HG03108 (cell line): ENCODE measurements at regions not wholly inside any gene's neighbourhood (a gene's known extent, or its start where the extent isn't known, plus 50 kb on each side); places are given as distances from the start of the nearest gene placed in this dataset.
A peak's percentile ranks its signal among the peaks of the same experiment; 100 is the strongest.

Source experiments
- ATAC-seq: cut with Tn5 transposase; IDR thresholded peaks from one replicate; pipeline ENCODE4 v1.9.1; 2021; ENCODE audit warnings: moderate library complexity; ENCODE audit not compliant: unreplicated experiment

DNA sequence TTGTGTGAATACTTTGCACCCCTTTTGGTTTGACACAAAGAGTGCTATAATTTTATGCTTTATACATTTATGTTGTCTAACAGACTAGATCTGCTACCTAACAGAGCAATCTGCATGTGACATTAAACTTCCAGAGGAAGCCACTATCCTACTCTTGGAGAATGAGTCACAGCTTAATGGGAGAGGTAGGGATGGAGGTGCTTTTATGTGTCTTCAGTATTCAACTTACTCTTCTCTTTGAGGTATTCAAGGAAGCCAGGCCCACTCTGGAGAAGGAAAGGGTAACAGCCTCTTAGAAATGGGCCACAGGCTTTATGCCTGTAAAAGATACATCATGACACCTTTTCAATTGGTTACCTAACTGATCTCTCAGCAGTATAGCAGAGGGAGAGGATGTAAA is 85.8 kb upstream of the NEUROD1 start:
- no peak for ATAC-seq

DNA sequence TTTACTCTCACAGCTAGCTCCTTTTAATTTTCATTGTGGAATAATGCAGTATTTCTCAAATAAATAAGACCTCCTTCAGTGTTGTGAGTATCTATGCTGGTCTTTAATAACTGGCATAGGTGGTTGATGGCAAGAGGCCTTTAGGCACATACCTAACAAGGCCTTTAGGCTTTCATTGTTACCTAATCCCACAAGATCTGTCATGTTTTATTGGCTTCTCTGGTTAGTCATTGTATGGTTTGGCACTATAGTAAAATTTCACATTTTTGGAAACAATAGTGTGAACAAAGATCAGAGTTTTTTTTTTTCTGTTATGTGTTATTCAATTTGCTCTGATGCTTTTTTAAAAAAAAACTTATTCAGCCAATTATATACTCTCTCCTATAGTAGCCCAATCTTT is 89.8 kb upstream of the NEUROD1 start:
- ATAC-seq = no peak

DNA sequence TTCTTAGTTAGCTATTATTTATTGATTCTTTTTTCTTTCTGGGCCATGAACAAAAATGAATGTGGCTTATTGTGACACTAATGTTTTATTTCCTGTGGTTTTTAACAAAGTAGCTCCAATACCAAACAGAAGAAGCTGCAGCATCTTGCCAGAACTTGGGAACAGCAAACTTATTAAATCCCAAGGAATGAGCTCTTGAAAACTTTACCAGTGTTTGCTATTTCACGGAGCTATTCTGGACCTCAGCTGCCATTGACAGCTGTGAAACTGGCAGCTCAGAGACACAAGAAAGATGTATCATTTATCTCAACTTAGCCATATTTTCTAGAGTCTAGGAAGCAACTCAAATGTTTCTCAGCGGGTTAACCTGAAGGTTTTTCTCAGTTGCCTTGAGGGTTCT is 91.0 kb upstream of the NEUROD1 start:
- no peak for ATAC-seq

DNA sequence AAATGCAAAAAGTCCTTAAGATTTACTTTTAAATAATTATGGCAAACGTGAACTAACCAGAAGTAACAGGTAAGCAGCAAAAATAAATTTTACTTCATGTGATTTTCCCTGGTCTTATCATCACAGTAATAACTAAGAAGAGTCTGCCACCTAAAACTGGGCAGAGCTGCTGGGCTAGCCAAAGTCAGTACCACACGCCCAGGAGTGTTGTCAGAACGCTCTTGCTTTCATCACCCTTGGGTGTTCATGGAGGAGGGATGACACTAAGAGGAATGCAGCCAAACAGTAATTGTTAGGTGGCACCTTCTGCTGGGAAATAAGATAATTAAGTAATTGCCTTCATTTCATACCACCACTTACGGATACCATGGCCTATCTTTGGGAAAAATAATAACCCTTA is 92.0 kb upstream of the NEUROD1 start:
- ATAC-seq = no peak

DNA sequence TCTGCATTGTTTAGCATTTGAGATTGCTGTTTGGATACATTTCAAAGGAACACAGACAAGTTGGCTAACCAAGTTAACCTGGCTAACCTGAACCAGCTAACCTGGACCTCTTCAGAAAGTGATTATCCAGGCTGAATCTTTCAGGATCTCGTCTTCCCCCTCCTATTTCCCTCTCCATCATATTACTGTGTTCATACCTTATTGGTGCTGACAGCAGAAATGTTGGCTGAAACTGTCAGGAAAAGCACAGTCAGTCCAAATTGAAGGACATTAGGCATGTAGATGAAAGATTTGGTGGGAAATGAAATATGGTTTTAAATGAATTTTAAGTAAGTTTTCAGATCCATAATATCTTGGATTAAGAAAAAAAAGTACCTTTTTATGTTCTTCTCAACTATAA is 92.5 kb upstream of the NEUROD1 start:
- no peak for ATAC-seq

DNA sequence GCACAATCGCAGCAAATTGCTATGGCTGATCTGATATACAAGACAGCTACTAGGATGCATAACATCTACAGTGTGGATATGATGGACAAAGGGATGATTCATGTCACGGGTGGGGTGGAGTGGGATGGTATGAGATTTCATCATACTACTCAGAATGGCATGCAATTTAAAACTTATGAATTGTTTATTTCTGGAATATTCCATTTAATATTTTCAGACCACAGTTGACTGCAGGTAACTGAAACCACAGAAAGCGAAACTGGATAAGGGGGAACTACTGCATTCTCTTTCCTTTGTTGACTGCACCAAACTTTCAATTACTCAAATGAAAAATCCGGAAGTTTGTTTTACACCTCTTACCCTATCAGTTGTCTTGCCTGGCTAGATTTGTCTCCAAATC is 94.4 kb upstream of the NEUROD1 start:
- ATAC-seq = peak; percentile 38

DNA sequence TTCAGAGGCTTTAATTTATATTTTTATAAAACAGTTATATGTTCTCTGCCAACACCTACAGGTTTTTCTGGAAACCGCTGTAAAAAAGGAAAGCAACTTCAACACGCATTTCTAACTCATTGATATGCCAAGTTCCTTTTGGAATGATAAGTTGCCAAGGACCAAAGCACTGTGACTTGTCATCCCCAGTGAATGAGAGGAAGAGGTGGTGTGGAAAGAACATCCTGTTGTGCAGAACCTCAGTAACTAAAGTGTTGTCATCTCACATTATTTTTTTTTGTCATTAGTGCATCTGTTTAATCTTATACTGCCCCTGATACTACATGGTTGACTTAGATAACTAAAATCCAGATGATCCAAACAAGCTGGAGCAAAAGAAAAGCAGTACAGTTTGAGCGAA is 96.0 kb upstream of the NEUROD1 start:
- no peak for ATAC-seq

DNA sequence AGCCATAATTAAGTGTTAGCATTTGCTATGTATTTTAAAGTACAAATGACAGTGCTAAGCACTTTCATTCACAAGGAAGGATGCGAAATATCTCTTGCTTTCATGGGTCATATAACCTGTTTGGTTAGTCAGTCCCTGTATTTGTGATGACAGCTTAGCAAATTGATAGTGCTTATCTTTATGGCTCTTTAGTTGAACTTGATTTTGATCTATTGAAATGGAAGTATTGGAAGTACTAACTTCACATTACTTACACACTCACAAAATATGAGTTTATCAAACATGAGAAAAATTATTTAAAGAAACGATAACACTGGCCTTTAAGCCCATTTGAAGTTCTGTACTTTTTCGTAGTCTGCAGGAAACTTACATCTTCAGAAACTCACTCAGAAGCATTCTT is 97.4 kb upstream of the NEUROD1 start:
- ATAC-seq = no peak

DNA sequence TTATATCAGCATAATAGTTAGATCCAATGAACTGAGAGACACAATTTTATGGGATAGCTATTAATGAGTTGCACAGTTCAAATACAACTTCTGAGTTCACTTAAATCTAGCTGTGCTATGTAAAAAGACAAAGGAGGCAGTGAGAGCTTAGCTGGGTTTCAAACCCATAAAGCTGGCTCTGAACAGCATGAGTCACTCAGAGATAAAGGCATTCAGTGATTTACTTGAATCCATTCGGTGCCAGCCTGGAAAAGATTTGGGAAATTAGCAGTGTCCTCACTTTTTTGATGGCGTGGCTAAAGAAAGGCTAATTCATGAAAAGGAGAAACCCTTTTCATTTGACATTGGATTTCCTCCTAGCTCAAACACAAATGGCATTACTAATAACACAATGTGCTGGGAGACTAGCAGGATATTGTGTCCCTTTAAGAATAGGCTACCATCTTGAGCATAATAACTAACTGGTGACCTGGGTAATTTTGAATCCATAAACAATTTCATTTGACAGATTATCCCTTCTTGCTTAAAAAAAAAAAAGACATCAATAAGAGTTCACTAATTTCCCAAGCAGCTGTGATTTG is 98.4 kb upstream of the NEUROD1 start:
- ATAC-seq = no peak

DNA sequence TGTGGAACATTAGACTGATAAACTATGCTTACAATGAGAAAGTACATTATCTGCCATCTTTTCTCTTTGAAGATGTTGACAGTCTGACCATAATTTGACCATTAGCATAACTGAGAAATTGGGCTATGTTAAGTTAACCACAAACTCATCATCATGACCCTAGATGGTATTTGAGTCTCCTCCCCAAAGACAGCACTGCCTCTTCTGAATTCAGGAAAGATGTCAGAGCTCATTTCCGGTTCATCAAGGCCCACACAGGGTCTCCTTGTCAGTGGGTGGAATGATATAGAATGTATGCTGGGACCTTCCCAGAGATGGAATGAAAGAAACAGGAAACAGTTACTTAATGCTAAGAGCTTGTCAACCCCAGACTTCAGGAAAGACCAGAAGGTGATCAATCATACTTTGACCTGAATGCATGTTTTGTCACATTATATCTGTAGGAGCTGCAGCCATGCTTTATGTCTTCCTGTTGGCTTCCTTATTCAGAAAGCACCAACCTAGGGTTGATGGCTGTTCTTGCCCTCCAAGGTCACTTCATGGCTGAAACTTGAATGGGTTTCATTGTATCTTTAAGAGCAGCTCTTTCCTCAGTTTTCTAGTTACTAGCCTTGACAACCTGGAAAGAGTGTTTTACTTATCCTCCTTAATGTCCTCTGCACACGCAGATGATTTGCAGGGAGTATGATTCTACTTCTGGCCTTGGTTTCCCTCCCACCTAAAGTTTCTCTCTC is 99.1 kb upstream of the NEUROD1 start:
- ATAC-seq = no peak

DNA sequence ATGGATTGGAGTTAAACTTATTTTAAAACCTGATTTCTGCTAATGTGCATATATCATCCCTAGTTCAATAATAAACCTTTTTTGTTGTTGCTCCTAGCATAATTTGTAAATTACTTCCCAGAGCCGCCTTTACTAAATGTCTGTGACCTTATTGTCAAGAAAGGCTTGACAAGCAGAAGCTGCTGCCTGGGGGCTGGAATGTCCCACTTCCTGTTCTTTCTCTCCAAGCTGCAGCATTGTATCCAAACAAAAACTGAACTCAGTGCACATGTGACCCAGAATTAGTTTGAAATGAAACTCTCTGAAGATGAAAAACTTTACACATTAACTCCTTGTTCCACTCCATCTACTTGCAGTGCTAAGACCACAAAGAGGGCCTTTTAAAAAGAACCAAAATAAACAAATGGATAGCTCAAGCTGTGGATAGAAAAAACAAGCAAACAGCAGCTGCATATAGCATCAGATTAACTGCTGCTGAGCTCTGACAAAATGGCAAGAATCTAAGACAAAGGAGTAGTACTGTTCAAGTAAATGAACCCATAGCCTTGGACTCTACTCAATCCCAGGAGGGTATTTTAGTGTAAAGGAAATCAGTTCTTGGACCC is 99.8 kb upstream of the NEUROD1 start:
- ATAC-seq = peak; percentile 82

DNA sequence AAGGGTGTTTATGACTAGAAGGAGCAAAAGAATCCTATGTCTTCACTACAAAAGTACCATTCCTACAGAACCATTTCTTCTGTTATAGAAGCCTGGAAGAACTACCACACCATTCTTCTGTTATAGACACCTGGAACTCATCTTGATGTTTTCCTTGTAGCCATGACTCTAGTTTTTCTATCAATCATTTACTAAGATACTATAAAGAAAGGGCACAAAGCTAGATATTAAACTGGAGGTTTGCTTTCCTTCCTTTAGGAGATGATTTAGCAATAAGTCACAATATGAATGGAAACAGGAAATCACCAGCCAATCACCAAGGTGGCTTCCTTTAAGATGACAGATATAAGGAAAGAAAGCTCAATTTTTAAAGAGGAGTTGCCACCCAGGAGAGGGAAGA is 100.3 kb upstream of the NEUROD1 start:
- peak; percentile 19 for ATAC-seq

DNA sequence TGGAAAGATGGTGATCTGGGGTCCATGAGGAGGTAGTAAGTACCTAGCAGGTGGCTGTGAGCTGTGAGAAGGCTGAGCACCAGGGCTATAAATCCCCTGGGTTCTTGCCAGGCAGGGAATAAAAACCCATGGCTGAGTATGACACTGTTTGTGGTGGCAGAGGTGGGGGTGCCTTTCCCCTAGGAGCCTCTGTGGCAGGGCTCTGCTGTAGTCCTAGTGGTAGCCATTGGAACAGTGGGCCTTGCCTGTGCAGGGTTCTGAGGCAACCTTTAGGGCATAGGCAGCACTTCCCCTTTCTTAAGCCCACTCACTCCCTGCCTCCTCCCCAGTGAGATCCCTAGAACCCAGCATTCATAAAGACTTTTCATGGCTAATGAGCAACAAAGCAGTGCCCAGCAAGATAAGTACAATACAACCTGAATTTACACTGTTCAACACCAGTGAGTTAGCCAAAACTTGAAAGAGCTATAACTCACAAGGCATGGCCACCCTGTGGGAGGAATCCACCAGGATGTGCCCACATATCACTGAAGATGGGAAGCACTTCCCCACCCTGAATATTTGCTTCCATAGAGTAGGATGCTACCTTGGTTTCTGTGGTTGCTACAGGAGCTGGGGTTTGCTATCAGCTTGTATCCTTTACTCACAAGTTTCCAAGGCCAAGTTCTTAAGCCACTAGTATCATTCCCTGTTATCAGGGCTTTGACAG is 100.9 kb upstream of the NEUROD1 start:
- ATAC-seq = peak; percentile 33

DNA sequence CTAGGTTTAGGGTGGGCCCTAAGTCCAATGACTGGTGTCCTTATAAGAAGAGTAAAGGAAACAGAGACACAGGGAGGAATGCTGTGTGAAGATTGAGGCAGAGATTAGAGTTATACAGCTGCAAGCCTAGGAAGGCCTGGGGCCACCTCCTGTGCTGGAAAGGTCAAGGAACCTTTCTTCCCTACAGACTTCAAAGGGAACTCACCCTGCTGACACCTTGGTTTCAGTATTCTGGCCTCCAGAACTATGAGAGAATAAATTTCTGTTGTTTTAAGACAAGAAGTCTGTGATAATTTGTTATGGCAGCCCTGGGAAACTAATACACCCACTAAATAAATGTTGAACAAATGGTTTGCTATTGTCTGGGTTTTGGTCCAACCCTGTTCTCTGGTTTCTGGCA is 102.3 kb upstream of the NEUROD1 start:
- no peak for ATAC-seq

DNA sequence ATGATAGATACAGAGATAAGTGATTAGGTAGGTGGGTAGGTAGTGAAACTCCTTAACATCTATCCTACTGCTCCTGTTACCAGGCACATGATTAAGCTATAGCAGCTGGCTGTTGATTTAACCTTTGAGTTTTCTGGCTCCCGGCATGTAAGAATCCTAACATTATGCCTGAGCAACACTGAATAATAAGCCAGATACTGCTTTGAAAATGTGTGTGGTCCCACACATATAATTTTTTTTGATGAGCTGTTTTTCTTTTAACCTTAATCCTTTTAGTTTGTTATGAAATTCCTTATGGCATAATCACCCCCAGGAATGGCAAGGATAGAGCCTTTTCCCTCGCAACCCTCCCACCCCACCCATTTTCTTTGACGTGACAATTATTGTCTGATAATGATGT is 104.2 kb upstream of the NEUROD1 start:
- ATAC-seq = no peak

DNA sequence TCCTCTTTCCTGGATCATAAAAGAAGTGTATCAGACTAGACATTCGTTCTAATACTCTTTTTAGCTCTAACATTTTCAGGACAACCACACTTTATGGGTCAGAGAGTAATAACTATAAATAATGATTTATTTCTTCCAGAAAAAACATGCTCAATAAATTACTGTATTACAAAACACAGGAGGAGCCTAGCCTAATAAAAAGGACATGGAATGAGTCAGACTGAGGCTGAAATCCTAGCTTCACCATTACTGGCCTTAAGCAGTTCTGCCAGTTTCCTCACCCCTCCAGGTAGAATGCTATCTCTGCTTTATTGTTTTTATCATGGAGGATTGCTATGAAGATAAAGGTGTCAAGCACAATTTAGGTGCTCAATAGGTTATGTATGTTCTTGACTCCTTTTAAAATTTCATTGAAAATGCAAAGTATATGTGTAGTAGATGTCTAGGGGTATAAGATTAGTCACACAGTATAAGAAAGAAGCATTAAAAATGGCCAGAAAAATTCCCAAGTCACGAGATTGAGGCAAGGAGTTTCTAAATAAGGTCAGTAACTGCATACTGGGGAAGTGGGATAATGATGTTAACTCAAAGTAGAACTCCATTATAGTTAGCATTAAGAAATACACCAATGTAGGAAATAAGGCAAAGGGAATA is 105.5 kb upstream of the NEUROD1 start:
- no peak for ATAC-seq

DNA sequence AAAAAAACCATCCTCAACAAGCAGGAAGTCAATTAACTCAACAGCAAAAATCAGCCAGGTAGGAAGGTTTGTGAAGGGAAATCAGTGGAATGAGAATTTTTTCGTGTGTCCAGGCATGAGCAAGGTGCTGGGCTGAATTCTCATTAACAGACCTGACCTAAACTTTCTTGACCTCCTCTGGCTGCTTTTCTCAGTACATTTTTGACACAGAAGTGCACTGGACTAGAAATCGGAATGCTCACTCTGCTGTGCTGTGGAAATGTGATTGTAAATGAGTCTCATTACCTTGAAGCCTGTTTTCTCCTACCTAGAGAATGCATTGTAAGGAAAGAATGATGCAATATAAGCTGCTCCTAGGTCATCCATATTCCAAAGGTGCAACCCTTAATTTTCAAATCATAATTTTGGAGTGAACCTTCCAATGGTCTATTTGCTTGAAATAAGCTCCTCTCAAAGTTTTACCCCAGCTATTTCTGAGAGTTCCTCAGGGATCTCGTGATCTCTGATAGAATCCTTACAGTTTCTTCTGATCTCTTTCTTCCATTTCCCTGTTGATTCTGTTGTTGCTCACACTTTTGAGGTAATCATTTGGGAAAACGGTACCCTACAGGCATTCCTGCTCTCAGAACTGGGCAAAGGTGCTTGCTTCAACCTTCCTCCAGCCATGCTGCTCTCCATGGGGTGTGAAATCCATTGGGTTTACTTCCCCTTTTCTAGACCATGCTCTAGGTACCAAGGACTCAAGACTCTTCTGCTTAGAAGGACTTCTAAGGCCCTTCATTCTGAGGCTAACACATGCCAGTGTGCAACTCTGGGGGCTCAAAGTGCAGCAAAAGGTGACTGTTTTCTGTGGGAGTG is 104.9 kb upstream of the ITPRID2 start:
- no peak for ATAC-seq

DNA sequence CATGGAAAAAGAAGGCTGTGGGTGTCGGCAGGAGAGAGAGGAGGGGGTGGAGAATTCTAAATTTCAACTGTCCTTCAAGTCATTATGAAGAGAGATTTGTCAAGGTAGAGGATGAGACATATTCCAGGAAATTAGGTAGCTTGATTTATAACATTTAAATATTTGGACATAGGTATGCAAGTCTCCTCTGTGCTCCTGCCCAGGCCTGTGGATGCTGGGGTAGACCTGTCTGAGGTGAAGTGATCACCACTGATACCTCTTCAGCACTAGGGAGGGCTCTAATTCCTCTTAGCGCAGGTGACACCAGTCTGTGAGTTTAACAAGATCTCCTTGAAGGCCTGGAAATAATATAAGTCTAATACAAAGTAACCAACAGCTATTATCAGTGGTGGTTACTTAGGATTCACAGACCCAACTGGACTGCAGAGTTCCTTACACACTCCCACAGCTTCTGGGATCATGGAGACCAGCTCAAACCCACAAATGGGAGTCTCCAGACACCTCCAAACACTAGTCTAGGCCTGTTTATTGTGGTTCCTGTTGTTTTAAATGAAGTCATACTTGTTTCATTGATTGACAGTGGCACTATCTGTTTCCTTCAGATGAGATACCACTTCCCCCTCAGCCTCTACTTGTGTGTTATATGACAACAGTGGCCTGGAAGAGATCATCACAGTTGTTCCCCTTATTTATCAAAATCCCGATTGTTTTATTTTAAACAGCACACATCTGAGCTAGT is 104.1 kb upstream of the ITPRID2 start:
- ATAC-seq = no peak

DNA sequence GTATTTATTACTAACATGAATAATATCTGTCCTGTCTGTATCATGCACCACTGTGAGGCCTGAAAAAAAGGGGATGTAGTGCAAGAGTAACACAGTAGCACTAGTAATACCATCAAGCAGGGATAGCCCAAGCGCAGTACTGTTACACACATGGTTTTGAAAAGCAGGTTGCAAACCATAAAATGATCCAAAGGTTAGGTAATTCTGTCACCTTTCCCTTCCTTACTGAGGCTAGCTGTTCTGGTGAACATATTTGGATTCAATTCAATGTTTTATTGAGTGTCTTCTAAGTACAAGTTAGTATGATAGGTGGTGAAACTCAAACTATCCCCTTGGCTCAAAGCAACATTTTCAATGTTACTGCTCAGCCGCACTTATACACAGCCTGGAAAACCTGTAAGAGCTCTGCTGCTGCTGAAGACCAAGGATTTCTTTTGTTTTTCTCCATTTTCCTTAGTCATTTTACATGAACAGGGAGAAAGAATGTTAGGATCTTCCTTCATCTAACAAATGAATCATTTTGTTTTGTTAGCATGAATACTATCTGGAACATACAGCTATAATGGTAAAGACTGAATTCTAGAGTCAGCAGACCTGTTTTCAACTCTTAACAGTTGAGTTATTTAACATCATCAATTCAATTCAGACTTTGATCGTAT is 102.5 kb upstream of the ITPRID2 start:
- ATAC-seq = no peak
